Mucosa of stomach (tissue), 1 donor: ENCODE measurements at regions not wholly inside any gene's neighbourhood (a gene's known extent, or its start where the extent isn't known, plus 50 kb on each side); places are given as distances from the start of the nearest gene placed in this dataset.
"Not testable (repeated sequence)": the region's sequence is repeated elsewhere in the genome, so short reads cannot be mapped to it uniquely, and the experiment has no call there.

Source experiments
- H3K27me3 ChIP-seq: one replicate; pipeline ENCODE4 v1.7.0; 2013; ENCODE audit warnings: mild to moderate bottlenecking, low read length; ENCODE audit not compliant: control insufficient read depth, insufficient read depth
- H3K36me3 ChIP-seq: one replicate; pipeline ENCODE4 v1.7.0; 2013; ENCODE audit warnings: low read length; ENCODE audit not compliant: control insufficient read depth, insufficient read depth
- H3K4me1 ChIP-seq: one replicate; pipeline ENCODE4 v1.7.0; 2013; ENCODE audit warnings: mild to moderate bottlenecking, low read length; ENCODE audit not compliant: control insufficient read depth, insufficient read depth
- H3K4me3 ChIP-seq: one replicate; pipeline ENCODE4 v1.7.0; 2013; ENCODE audit warnings: low read length
- H3K9ac ChIP-seq: one replicate; pipeline ENCODE4 v1.7.0; 2013; ENCODE audit warnings: mild to moderate bottlenecking, low read length, moderate library complexity
- H3K9me3 ChIP-seq: one replicate; pipeline ENCODE4 v1.7.0; 2013; ENCODE audit warnings: mild to moderate bottlenecking, low read length, moderate library complexity; ENCODE audit not compliant: control insufficient read depth
- donor health status: Pancreatic carcinoma.

DNA sequence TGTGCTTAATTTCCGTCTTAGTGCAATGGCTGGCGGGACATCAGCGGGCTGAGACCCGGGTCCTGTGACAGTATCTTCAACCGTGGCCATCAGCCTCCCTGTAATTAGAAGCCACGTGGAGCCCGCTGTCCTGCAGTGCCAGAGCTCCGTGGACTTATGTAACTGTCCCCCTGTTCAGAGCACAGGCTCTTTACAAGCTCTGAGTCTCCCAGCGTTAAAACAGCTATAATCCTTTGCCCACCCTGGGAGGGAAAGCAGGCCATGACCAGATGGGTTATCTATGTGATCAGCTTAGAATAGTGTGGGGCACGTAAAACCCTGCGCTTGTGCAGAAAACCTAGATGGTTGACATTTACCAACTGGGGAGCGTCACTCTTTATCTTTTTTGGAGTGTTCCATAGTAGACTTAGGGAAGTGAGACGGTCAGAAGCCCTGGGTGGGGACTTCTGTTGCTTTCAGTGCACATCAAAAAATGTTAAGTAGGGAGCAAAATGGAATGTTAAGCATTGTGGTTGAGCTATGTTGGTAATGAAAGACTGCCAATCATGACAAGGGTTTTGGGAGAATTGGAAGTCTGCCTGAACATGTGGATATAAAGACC is 103.5 kb upstream of the CADM1 start:
- Histone ChIP-seq H3K9me3 (no peaks in the 10 kb centered on the region), H3K4me3 (no peak overlapping the region), H3K9ac (no peak overlapping the region), H3K4me1 (no peaks in the 10 kb centered on the region), H3K36me3 (no peaks in the 10 kb centered on the region), H3K27me3 (peaks cover 2% of the 10 kb centered on the region)

DNA sequence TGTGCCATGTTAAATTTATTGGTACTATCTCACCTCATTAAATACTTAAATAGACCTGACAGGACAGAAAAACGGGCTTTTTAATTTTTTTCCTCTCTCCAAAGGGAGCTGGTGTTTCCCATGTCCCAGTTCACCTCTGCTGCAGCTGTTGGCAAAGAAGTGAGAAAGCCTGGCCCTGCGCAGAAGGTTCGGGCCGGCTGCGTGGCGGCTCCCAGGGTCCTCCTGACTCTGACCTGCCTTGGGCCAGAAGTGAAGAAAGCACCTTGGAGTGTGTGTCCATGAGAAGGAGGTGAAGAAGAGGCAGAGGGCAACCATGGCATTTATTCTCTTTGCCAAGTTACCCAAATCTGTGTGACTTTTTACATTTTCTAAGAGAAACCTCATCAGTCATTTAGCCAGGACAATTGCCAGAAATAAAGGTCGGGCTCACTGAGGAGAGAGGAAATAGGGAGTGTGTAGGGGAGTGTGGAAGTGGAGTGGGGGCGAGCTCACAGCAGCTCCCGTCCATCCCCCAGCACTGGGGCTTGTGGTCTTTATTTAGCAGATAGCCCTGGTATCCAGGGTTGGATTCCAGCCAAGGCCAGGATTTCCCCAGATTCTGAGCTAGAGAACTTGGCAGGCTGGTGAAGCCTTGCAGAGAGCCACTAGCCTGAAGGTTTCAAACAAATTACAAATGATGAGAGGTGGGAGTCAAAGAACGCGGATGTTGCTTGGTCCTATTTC is 102.4 kb upstream of the CADM1 start:
- H3K4me3 ChIP-seq = no peak overlapping the region
- H3K9ac ChIP-seq = no peak overlapping the region
- no peaks in the 10 kb centered on the region for H3K4me1 ChIP-seq
- no peaks in the 10 kb centered on the region for H3K36me3 ChIP-seq
- no peaks in the 10 kb centered on the region for H3K27me3 ChIP-seq
- H3K9me3 ChIP-seq = no peaks in the 10 kb centered on the region

DNA sequence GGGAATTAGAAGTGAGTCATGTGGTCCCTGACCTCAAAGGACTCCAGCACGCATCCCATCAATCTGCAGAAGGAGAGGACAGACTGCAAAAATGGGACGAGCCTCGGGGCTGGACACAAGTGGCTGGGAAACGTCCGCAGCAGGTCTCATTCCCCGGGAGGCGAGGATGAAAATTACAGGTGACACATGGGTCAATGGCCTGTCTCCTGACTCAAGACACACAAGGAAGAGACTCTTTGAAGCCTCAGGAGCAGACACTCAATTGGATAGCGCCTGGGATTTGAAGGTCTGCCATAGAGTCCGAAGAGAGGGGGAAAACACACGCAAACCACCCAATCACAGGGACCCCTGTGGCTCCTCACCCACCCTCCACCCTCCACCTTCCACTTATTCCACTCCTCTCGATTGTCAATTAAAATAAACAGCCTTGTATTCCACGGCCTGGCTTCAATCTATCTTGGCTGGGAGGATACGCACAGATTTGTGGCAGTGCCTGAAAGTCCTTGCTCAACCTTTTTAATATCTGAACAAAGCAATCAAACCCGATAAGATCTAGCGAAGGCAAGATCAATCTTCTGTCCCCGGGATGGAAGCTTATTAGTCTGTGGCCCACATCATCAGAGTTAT is 101.8 kb upstream of the CADM1 start:
- Histone ChIP-seq H3K9ac (no peak overlapping the region), H3K36me3 (no peaks in the 10 kb centered on the region), H3K4me1 (no peaks in the 10 kb centered on the region), H3K4me3 (no peak overlapping the region), H3K27me3 (no peaks in the 10 kb centered on the region), H3K9me3 (no peaks in the 10 kb centered on the region)

DNA sequence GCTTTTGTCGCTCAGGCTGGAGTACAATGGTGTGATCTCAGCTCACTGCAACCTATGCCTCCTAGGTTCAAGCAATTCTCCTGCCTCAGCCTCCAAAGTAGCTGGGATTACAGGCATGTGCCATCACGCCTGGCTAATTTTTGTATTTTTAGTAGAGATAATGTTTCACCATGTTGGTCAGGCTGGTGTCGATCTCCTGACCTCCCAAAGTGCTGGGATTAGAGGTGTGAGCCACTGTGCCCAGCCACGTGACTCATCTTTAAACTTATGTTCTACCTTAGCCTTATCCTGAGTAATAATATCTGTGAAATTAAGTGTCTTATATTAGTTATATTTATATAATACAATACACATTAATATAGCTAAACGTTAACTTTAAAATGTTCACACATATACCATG is 101.2 kb upstream of the CADM1 start:
- not testable (repeated sequence) for H3K4me1 ChIP-seq, H3K36me3 ChIP-seq, H3K9ac ChIP-seq, H3K9me3 ChIP-seq, H3K4me3 ChIP-seq, H3K27me3 ChIP-seq

DNA sequence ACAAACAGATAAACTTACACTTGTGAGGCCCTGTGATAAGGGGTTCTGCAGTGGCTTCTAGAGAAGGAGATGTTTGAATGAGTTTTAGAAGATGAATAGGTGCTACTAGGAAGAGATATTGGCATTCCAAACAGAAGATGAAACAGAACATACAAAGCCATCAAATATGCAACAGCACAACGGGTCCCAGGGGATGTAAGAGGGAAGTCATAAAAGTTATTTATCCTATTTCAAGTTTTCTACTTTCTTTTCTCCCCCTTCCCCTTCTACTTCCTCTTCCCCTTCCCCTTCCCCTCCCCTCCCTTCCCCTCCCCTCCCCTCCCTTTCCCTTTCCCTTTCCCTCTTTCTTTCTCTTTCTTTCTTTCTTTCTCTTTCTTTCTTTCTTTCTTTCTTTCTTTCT is 94.9 kb upstream of the CADM1 start:
- H3K4me1 ChIP-seq = no peaks in the 10 kb centered on the region
- H3K9me3 ChIP-seq = no peaks in the 10 kb centered on the region
- no peaks in the 10 kb centered on the region for H3K36me3 ChIP-seq
- H3K9ac ChIP-seq = no peak overlapping the region
- no peaks in the 10 kb centered on the region for H3K27me3 ChIP-seq
- no peak overlapping the region for H3K4me3 ChIP-seq

DNA sequence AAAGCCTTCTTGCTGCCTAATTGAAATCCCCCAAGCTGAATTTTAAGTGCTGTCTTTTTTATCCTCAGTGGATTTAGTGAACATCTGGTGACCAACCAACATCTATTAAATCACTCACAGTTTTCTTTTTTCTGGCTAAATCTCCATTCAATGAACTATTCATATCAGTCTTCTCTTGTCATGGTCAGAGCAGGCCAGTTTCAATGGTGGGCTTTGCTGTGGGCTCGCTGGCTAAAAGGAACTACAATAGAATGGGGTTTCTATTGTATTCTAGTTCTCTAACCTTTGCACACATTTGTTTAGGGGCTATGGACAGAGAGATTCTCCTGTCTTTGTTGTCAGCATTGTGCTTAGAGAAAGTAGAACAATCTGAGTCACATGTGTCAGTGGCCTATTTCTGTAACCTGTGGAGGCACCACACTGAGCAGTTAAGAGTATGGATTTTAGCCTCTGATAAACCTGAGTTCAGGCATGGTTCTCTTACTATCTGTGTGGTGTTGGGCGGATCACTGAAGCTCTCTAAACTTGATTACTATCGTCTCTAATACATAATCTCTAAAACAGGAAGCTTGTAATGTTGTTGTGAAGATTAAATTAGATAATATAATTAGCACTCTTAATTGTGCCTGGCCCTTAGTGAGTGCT is 94.2 kb upstream of the CADM1 start:
- no peak overlapping the region for H3K9ac ChIP-seq
- no peaks in the 10 kb centered on the region for H3K36me3 ChIP-seq

DNA sequence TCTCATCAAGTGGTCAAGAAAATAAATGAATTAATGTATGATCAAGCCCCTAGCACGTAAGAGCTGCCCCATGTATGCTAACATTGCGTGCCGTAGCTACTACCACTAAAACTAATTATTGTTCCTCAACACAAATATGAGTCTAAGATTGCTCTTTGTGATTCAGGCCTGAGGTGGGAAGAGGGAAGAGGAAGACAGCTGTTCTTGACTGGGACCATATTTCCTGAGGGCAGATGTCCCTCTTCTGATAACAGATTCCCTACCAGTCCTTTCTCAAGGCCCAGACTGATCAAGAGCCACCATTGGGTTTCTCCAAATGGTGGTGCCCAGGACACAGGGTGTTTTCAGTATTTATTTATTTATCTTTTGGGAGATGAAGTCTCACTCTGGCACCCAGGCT is 87.2 kb upstream of the CADM1 start:
- Histone ChIP-seq H3K9ac (no peak overlapping the region), H3K36me3 (no peaks in the 10 kb centered on the region), H3K9me3 (no peaks in the 10 kb centered on the region), H3K27me3 (no peaks in the 10 kb centered on the region), H3K4me3 (no peak overlapping the region), H3K4me1 (peaks cover 5% of the 10 kb centered on the region)

More for the DNA sequence above, 94.2 kb upstream of the CADM1 start:
- H3K4me3 ChIP-seq = no peak overlapping the region
- H3K4me1 ChIP-seq = no peaks in the 10 kb centered on the region
- H3K27me3 ChIP-seq = no peaks in the 10 kb centered on the region
- H3K9me3 ChIP-seq = no peaks in the 10 kb centered on the region

DNA sequence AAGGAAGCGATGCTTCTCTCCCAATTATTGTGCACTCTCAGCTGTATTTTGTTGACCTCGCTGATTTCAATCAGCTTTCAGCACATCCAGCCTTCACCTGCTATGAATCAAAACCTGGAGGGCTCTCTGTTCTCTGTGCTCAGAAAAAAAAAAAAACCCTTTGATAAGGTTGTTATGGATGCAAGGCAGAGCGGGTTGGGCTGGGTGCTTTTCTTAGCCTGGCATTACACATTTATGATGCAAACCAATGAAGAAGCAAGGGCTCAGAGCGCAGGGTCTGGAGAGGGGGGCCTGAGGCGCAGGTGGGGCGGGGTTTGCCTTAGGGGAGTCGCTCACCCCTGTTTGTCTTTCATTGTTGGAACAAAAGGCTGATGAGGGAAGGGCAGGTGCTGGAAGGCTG is 86.0 kb upstream of the CADM1 start:
- H3K36me3 ChIP-seq = no peaks in the 10 kb centered on the region
- H3K9me3 ChIP-seq = no peaks in the 10 kb centered on the region
- H3K4me1 ChIP-seq = peaks cover 5% of the 10 kb centered on the region
- no peak overlapping the region for H3K9ac ChIP-seq
- no peak overlapping the region for H3K4me3 ChIP-seq
- no peaks in the 10 kb centered on the region for H3K27me3 ChIP-seq

DNA sequence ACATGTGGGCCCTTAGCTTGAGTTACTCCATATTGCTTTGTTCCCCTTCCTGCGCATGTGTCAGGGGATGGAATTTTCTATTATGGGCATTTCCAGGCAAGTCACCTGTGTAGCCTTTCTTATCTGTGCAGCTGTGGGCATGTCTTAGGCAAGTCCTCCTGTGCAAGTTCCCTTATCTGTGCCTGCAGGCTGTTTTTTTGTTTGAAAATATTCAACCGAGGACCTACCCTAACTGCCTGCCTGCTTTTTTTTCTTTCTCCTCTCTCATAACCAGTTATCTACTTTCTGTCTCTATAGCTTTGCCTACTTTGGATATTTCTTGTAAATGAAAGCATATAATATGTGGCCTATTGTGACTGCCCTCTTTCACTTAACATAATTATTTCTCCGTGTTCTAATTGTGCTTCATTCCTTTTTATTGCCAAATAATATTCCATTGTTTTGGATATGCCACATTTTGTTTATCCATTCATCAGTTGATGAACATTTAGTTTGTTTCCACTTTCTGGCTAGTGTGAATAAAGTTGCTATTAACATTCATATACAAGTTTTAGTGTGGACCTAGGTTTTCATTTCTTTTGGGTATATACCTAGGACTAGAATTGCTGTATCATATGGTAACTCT is 83.6 kb upstream of the CADM1 start:
- Histone ChIP-seq H3K36me3 (no peaks in the 10 kb centered on the region), H3K27me3 (no peaks in the 10 kb centered on the region), H3K4me3 (no peak overlapping the region), H3K4me1 (peaks cover 6% of the 10 kb centered on the region), H3K9ac (no peak overlapping the region), H3K9me3 (no peaks in the 10 kb centered on the region)

DNA sequence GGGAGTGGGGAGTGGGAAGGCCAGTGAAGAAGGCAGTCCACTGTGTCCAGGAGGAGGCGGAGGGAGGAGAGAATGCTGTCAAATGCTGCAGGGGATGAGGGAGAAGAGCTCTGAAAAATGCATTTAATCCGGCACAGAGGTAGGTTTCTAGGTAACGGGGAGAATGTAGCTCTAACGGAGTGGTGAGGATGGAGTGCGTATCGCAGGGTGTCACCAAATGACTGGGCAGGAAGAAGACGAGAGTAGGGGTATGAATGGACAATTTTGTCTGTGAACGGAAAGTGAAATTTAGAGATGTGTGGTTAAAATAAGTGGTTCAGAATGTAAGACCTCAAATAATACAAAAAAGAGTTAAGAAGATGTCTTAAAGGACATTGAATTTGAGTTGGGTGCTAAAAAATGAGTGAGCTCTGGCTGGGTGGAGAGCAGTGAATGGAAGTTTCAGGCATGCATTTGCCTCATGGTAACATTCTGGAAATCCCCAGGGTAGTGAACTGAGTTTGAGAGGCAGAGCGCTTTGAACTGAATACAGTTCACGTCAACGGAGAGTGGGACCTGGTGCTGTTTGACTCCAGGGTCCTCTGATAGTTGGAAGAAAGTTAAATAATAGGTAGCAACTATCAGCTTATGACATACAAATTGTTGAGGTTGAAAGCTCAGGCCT is 81.3 kb upstream of the CADM1 start:
- Histone ChIP-seq H3K36me3 (no peaks in the 10 kb centered on the region), H3K4me1 (peaks cover 26% of the 10 kb centered on the region), H3K27me3 (no peaks in the 10 kb centered on the region), H3K9me3 (no peaks in the 10 kb centered on the region), H3K9ac (no peak overlapping the region), H3K4me3 (no peak overlapping the region)

DNA sequence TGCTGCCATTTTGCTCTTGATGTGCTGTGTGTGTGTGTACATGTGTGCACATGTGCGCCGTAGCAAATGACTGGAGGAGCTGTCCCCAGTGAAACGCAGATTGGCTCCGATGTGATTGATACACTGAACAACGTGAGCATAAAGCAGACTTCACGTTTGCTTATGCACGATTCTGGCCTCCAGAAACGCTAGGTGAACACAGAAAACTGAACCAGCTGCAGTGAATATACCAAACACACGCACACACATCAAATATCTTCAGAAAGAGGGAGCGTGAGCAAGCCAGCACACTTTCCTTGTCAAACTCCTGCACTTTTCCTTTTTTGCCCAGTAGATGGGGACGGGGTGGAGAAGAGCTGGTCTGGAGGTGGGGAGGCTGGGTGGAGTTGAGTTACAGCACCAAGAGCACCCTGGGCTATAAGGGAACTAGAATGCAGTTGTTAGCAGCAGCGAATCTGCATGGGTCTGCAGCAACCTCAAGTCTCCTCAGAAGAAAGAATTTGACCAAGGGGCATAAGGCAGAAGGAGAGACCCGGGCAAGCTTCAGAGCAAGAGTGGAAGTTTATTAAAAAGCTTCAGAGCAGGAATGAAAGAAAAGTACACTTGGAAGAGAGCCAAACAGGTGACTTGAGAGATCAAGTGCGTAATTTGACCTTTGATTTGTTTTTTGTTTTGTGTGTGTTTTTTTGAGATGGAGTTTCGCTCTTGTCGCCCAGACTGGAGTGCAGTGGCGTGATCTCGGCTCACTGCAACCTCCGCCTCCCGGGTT is 77.8 kb upstream of the CADM1 start:
- H3K36me3 ChIP-seq = no peaks in the 10 kb centered on the region
- peaks cover 20% of the 10 kb centered on the region for H3K4me1 ChIP-seq
- peaks cover 6% of the 10 kb centered on the region for H3K27me3 ChIP-seq
- H3K9ac ChIP-seq = peak overlapping the region; percentile 12
- peak overlapping the region; percentile 14 for H3K4me3 ChIP-seq
- no peaks in the 10 kb centered on the region for H3K9me3 ChIP-seq
